Left hindlimb (tissue), 1 donor: ENCODE measurements at regions not wholly inside any gene's neighbourhood (a gene's known extent, or its start where the extent isn't known, plus 50 kb on each side); places are given as distances from the start of the nearest gene placed in this dataset.

ENCODE experiments used
- DNase-seq: peaks from one replicate; pipeline ENCODE4 v3.0.0-alpha.2; 2018

DNA sequence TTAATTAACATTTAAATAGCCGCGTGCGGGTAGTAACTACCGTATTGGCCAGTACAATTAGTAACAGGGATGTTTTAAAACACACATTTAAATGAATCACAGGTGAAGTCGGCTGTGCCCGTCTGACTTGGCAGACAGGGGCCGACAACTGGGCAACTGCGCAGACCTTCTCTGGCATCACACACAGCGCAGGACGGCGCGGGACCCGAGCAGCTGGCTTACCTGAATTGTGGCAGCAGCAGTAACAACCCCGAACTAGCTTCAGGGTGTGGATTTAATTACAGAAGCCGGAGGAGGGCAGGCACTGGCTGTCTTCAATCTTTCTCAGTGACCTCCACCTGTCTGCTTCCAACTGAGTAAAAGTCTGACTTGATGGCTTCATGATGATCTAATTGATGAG is 91.7 kb downstream of the DACT2 start:
- no peak for DNase-seq

DNA sequence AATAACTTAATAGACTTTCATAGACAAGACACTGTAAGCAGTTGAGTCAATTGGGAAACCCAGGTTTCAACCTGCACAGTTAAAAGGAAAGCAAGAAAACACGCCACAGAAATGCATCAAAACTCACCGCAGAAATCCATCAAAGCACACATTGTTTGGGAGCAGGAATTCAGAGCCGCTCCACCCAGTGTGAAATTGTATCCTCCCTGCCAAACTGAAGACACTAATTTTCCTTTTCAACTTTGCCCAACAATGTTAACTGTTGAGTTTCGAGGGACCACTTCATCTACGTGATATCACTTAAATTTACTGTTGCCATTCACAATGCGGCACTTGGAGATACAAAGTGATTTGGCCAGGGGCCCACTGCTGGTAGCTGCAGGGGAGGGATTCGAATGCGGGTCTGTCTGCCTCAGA is 92.7 kb downstream of the DACT2 start:
- no peak for DNase-seq

DNA sequence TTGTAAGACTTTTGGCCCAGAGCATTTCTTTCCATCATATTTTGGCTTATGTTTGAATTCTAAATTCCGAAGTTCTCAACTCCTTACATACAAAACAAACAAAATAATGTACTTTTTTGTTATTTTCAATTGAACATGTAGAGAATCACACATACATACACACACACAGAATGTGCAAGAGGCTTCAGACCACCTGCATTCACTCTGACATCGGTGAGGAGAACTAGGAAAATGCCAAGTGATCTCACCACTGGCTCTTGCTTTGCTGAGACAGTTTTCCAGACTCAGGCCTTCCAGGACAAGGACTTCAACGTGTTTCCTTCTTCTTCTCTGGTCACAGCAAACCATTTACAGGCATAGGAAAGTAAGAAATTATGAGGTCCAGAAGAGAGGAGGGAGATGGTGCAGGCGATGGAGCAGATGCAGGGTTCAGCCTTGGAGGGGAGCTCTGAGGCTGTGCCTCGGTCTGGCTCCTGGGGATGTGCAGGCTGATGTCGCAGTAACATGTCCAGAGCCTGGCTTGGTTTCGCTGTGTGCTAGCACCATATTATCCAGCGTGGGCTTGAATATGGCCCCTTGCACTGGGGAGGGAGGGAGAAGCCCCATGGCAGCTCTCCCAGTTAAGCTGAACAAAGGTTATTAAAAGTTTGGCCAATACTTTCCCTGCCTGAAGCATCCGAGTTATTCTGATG is 93.4 kb downstream of the DACT2 start:
- DNase-seq: peak; percentile 81

- DNase-seq: peak; percentile 78
These were observed 94.1 kb downstream of the DACT2 start for GRCh38 chr6:168225471-168225911.

DNA sequence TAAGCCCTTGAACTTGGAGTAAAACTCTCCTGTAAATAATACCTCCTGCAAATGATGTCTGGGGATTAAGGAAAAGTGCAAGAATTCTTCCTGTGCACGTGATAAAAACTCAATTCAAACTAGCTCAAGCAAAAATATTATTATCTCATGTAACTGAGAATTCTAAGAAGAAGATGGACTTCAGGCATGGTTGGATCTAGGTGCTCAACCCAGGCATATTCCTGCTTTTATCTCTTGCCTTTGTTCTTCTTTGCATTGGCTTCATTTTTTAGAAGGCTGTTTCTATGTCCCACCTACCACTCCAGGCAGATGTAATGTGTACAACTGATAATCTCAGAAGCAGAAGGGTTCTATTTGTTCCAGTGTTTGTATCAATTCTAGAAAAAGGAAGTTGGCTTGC is 95.8 kb downstream of the DACT2 start:
- no peak for DNase-seq

DNA sequence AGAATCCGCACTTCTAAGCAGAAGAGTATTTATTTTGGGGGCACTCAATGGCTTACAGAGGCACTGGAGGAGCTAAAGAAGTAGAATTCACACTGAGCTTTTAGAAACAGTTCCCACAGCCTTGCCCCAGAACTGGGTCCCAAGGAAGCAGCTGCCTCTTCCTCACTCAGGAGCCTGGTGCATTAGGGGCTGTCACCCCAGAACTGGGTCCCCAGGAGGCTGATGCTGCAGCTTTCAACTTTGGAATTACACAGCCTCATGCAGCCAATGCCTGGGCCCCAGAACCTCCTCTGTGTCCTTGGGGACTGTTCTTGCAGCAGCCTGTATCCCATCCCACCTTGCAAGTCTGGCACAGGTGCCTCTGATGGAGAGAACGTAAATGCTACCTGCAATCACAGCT is 96.4 kb downstream of the DACT2 start:
- no peak for DNase-seq

DNA sequence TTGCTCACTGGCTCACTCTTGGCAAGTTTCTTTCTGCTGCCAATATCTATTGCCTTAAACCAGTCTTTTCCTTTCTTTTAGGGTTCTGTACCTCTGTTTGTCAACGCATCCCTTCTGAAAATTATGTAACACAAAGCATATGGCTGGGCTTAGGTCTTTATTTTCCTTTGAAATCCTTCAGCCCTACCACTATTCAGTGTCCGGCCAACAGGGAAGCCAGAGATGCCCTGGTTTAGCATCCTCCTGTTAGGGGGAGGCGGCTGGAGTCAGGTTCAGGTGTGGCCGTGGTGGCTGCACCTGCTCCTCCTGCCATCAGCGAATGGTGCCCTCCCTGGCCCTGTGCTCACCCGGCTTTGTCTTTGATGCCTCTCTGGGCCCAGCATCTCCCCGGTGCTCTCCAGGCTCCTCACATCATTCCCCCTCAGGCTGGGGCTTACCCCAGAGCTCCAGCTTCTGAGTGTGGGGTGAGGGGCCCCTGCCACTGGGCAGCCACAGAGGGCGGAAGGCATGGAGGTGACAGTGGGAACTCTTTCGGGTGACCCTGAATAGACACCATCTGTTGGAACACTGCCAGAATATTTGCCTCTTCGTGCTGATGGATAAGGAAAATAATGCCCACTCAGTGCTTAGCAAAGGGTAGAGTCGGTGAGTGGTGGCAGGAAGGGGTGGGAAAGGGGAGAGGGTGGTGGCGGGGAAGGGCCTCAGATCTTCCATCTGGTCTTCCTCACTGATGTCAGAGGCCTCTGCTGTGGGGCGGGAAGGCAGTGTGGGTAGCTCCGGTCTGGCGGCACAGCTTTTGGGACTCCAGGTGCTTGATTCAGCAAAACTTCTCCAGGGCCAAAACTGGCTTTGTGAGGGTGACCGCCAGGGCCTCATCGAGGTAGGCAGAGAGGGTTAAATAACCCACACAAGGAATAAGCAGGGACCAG is 97.2 kb downstream of the DACT2 start:
- DNase-seq: peak; percentile 28

DNA sequence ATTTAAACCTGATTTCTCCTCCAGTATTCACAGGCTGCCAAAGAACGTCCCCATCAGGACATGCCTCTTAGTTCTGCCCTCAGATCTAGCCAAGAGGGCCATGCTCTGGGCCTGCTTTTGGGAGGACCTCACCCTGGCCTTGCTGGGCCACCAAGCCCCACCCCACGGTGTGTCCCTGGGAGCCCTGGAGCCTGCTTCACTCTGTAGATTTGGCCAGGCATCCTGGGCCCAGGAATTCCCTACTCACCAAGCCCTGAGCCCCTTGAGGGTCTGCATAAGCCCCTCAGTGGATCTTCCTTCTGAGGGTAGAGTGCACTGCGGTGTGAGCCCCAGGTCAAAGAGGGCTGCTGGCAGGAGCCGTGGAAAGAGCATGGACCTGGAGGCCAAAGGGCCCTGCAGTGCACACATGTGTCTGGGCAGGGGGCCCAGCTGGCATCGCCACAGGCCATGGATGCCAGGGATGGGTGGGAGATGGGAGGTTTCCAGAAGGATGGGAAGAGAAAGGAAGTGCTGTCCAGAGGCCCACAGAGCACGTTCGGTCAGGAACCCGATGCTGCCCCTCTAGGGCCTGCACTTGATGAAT is 98.0 kb downstream of the DACT2 start:
- peak; percentile 32 for DNase-seq

DNA sequence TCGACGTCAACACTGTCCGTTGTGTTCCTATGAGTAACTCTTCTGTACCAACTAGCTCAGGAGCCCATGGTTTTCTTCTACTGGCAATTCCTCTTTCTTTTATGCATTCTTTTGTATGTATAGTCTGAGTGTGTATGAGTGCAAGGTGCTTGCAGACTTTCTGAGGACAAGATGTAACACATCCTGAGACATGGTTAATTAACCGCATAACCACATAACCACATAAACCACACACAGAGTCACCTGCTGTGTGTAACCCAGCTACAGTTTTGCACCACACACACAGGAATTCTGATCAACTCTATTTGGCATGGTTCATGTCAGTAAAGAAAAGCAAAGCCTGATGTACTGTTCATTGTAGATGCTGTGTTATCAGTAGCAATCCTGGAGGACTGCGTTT is 98.6 kb downstream of the DACT2 start:
- peak; percentile 2 for DNase-seq

GRCh38 chr6:168219804-168220203 is 99.8 kb downstream of the DACT2 start:
- DNase-seq: no peak

- peak; percentile 50 for DNase-seq
These were observed 100.6 kb downstream of the DACT2 start for GRCh38 chr6:168218785-168219566.

DNA sequence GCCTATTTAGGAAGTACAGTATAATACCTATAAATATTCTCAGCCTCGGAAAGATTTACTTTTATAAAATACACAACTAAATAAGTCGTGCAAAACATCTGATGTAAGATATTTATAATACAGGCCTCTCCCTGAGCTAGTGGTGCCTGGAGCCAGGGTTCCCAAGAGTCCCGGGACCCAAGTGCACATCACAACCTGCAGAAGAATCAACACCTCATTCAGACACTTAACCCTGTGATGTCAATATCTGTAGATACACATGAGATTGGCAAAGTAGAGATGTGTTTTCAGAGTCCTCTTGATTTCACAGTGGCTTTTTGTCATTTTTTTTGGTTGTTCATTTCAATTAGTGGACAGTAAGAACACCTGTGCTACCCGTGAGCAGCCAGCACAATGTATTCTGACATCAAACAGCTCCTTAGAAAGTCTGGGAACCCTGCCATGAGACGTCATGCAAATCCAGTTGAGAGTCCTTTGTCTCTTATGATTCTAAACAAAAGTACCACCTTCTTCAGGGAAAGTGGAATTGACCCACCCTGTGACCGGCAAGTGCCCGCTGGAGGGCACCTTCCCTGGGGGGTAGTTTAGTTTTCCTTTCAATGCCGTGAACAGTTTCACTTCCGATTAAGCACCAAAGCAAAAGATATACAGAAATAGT is 101.6 kb downstream of the DACT2 start:
- DNase-seq: peak; percentile 24

GRCh38 chr6:168217216-168217879 is 102.2 kb downstream of the DACT2 start:
- DNase-seq: peak; percentile 13

DNA sequence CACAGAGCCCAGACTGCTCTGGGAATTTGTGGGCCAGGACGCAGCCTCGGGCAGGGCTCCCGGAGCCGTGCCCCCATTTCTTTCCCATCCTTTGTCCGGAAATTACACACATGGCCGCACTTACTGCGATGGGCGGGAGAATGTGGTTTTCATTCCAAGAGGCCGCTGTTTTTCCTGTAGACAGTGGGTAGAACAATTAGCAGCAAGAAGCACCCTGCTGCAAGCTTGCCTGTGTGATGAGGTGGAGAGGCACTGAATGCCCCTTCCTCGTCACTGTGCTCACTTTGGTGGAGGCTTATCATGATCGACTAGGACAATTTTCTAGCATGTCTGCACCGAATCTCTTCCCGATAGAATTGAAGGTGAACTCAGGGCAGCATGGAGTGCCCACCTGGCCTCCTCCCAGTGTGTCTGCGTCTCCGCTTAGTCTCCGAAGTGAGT is 102.8 kb downstream of the DACT2 start:
- DNase-seq: peak; percentile 51

DNA sequence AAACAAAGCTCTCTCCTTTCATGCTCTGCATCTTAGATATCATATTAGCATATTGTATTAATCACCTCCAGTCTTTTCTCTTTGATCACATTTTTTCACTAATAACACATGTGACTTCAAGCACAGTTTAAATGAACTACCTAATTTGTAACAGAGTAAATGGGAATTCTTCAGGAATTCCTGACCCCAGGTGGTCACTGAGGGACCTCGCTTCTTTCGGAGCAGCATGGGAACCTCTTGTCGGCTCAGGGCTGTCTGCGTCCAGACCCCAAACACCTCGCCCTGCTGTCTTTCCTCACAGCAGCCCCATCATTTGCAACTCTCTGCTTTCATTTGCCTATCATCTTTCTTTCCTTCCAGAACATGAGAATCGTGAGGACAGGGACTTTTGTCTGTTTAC is 103.5 kb downstream of the DACT2 start:
- peak; percentile 4 for DNase-seq

DNA sequence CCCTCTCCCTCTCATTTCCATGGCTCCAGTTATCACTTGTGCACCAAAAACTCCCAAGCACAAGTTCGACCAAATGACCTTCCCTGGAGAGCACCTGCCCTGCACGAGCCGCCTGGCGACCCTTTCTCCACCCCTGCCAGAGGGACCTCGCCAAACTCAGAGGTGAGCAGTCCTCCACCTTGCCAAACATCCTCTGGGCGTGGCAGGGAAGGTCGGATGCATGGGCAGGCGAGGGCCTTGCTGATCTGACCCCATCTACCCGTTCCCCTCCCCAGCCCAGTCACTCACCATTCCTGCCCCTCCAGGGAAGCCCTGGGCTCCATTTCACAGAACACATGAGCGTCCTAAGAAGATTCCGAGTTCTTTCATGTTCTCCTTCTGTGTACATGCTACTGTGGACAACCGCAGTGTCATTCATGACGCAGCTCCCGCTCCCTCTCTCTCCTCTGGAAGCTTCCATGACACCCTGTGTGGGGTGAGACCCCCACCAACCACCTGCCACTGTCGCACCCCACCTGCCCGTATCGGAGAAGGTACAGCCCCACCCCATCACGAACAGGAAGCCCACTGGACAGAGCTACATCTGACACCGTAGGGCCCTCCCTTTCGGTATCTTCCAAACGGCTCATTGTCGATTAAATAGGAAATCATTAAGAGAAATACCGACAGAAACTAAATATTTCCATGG is 104.3 kb downstream of the DACT2 start:
- DNase-seq: peak; percentile 20

DNA sequence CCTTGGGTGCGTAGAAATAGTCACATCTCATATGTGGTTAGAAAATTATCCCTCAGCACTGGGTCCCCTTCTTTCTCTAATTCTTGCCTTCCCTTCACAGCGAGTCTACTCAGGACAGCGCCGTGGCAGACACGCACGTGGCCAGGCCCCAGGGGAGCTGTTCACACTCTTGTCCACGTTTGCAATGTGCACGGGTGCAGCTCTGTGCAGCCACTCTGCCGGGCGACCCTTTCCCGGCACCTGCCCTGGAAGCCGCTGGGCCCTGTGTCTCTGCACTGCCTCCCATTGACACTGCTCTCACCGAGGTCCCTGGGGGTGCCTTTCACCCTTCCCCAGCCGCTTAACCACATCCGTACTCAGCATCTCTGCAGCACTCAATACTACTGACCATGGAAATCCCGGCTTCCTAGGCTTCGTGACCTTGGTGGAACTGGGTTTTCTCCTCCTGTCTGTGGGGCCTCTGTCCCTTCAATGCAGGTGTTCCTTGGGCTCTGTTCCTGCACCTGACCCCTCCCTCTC is 104.9 kb downstream of the DACT2 start:
- peak; percentile 12 for DNase-seq

- peak; percentile 5 for DNase-seq
These were observed 106.5 kb downstream of the DACT2 start for GRCh38 chr6:168213121-168213524.

- peak; percentile 9 for DNase-seq
These were observed 107.2 kb downstream of the DACT2 start for GRCh38 chr6:168212362-168212761.

DNA sequence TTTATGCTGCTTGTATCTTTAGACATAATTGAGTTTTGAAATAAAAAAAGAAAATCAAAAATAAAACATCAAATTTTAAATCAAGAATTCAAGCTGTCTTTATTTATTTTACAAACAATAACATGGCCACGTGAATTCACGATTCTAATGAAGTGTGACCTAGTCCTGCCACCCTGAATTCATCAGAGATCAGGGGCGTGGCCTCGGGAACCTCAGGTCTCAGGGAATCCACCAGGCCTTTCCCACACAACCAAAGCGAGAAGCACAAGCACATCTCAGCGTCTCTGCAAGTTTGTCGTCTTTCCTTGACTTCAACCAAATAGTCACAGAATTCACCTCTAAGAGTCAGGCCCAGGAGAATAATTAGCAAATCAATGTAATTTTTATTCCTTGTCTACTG is 107.9 kb downstream of the DACT2 start:
- no peak for DNase-seq
